ENCODE measurements at regions not wholly inside any gene's neighbourhood (a gene's known extent, or its start where the extent isn't known, plus 50 kb on each side); places are given as distances from the start of the nearest gene placed in this dataset.

GRCh38 chr1:184218458-184219075 lies 167.0 kb downstream of the TSEN15 start:
- no peak for TF ChIP-seq POLR2A (IDR thresholded peaks at IDR 0.05)
- TF ChIP-seq CTCF (IDR thresholded peaks at IDR 0.05): no peak

Measured in upper lobe of left lung (tissue), 4 donors.